RWPE2 (cell line): ENCODE measurements at regions not wholly inside any gene's neighbourhood (a gene's known extent, or its start where the extent isn't known, plus 50 kb on each side); places are given as distances from the start of the nearest gene placed in this dataset.

ENCODE experiments used
- ATAC-seq: fragments of 200-7000 bp; cut with Tn5 transposase; 3 replicates; pipeline ENCODE4 v1.9.1; 2021; ENCODE audit warnings: low read depth
- DNase-seq: peaks from one replicate; pipeline ENCODE4 v3.0.0-alpha.2; 2020; ENCODE audit warnings: low spot score
- H3K27ac ChIP-seq: fragments of 450-650 bp; 2 replicates; pipeline ENCODE4 v1.5.1; 2017; ENCODE audit warnings: mild to moderate bottlenecking; ENCODE audit not compliant: poor library complexity, severe bottlenecking
- H3K27me3 ChIP-seq: fragments of 250-450 bp; sonication (Bioruptor Pico); 2 replicates; pipeline ENCODE4 v1.5.1; 2021; ENCODE audit warnings: mild to moderate bottlenecking, moderate library complexity; ENCODE audit not compliant: insufficient read depth, poor library complexity, severe bottlenecking
- H3K36me3 ChIP-seq: fragments of 250-450 bp; sonication (Bioruptor Pico); 2 replicates; pipeline ENCODE4 v1.5.1; 2020; ENCODE audit warnings: low read depth, mild to moderate bottlenecking, moderate library complexity
- H3K4me1 ChIP-seq: fragments of 250-450 bp; sonication (Bioruptor Pico); 2 replicates; pipeline ENCODE4 v1.5.1; 2021; ENCODE audit warnings: mild to moderate bottlenecking, moderate library complexity; ENCODE audit not compliant: insufficient read depth, poor library complexity, severe bottlenecking
- H3K4me3 ChIP-seq: fragments of 250-450 bp; sonication (Bioruptor Pico); 2 replicates; pipeline ENCODE4 v1.5.1; 2021; ENCODE audit warnings: mild to moderate bottlenecking, moderate library complexity; ENCODE audit not compliant: severe bottlenecking
- H3K9me3 ChIP-seq: fragments of 250-450 bp; sonication (Bioruptor Pico); 2 replicates; pipeline ENCODE4 v1.5.1; 2021; ENCODE audit warnings: mild to moderate bottlenecking, moderate library complexity; ENCODE audit not compliant: severe bottlenecking
- CTCF ChIP-seq: fragments of 450-650 bp; IDR thresholded peaks from one replicate; pipeline ENCODE4 v1.5.1; 2017; ENCODE audit warnings: mild to moderate bottlenecking, moderate library complexity; ENCODE audit not compliant: poor library complexity, severe bottlenecking

- DNase-seq (no peak), ATAC-seq (no peak)
- Histone ChIP-seq H3K4me1 (no peaks in the 10 kb centered on the region), H3K36me3 (no peaks in the 10 kb centered on the region), H3K27ac (no peak overlapping the region), H3K4me3 (no peak overlapping the region), H3K27me3 (no peaks in the 10 kb centered on the region), H3K9me3 (no peaks in the 10 kb centered on the region)
- TF ChIP-seq CTCF: no peak
These were observed 472.6 kb upstream of the DEPDC1 start for GRCh38 chr1:68969441-68969840.

- Histone ChIP-seq H3K27me3 (no peaks in the 10 kb centered on the region), H3K4me3 (no peak overlapping the region), H3K27ac (no peak overlapping the region), H3K4me1 (no peaks in the 10 kb centered on the region), H3K36me3 (no peaks in the 10 kb centered on the region), H3K9me3 (no peaks in the 10 kb centered on the region)
- no peak for TF ChIP-seq CTCF
- ATAC-seq (no peak), DNase-seq (no peak)
These were observed 473.7 kb upstream of the DEPDC1 start for GRCh38 chr1:68970571-68970970.

- ATAC-seq (peak; percentile 76), DNase-seq (no peak)
- Histone ChIP-seq H3K4me1 (no peaks in the 10 kb centered on the region), H3K36me3 (no peaks in the 10 kb centered on the region), H3K27me3 (no peaks in the 10 kb centered on the region), H3K9me3 (no peaks in the 10 kb centered on the region), H3K27ac (no peak overlapping the region), H3K4me3 (no peak overlapping the region)
- TF ChIP-seq CTCF: no peak
These were observed 476.8 kb upstream of the DEPDC1 start for GRCh38 chr1:68973459-68974244.

GRCh38 chr1:68974447-68974846 is 477.6 kb upstream of the DEPDC1 start:
- Histone ChIP-seq H3K27me3 (no peaks in the 10 kb centered on the region), H3K36me3 (no peaks in the 10 kb centered on the region), H3K9me3 (no peaks in the 10 kb centered on the region), H3K27ac (no peak overlapping the region), H3K4me3 (no peak overlapping the region), H3K4me1 (no peaks in the 10 kb centered on the region)
- DNase-seq (no peak), ATAC-seq (no peak)
- TF ChIP-seq CTCF: no peak

- no peak for ATAC-seq
- no peak overlapping the region for H3K27ac ChIP-seq
- H3K9me3 ChIP-seq: no peaks in the 10 kb centered on the region
- no peaks in the 10 kb centered on the region for H3K36me3 ChIP-seq
- H3K27me3 ChIP-seq: no peaks in the 10 kb centered on the region
- TF ChIP-seq CTCF: no peak
- DNase-seq: no peak
- no peaks in the 10 kb centered on the region for H3K4me1 ChIP-seq
- no peak overlapping the region for H3K4me3 ChIP-seq
These were observed 478.5 kb upstream of the DEPDC1 start for GRCh38 chr1:68975212-68975933.
